GM23338 (cell line): ENCODE measurements at regions not wholly inside any gene's neighbourhood (a gene's known extent, or its start where the extent isn't known, plus 50 kb on each side); places are given as distances from the start of the nearest gene placed in this dataset.

ENCODE experiments used
- ATAC-seq: fragments of 200-7000 bp; cut with Tn5 transposase; 3 replicates; pipeline ENCODE4 v1.9.1; 2020
- DNase-seq: peaks from one replicate; pipeline ENCODE4 v3.0.0-alpha.2; 2015; ENCODE audit warnings: low spot score
- H2AFZ ChIP-seq: fragments of 200-600 bp; sonication (generic); 2 replicates; pipeline ENCODE4 v1.8.0; 2016; ENCODE audit warnings: antibody characterized with exemption, mild to moderate bottlenecking, moderate library complexity
- H3F3A ChIP-seq: fragments of 200-600 bp; sonication (generic); replicated peaks from 2 replicates; pipeline ENCODE4 v1.8.0; 2017; ENCODE audit warnings: antibody characterized with exemption, mixed run types, low read depth
- H3K27ac ChIP-seq: fragments of 200-600 bp; sonication (generic); 2 replicates; pipeline ENCODE4 v1.6.1; 2016; ENCODE audit warnings: low read depth
- H3K27me3 ChIP-seq: fragments of 200-600 bp; sonication (generic); 2 replicates; pipeline ENCODE4 v1.8.0; 2016; ENCODE audit warnings: mild to moderate bottlenecking, mixed run types, moderate library complexity; ENCODE audit not compliant: insufficient read depth
- H3K36me3 ChIP-seq: fragments of 200-600 bp; sonication (generic); 2 replicates; pipeline ENCODE4 v1.8.0; 2016; ENCODE audit warnings: mild to moderate bottlenecking; ENCODE audit not compliant: insufficient read depth
- H3K4me1 ChIP-seq: fragments of 200-600 bp; sonication (generic); 2 replicates; pipeline ENCODE4 v1.8.0; 2016; ENCODE audit warnings: mild to moderate bottlenecking, moderate library complexity; ENCODE audit not compliant: insufficient read depth
- H3K4me2 ChIP-seq: fragments of 200-600 bp; sonication (generic); 2 replicates; pipeline ENCODE4 v1.7.1; 2017; ENCODE audit warnings: mixed run types
- H3K4me3 ChIP-seq: fragments of 200-600 bp; sonication (generic); 2 replicates; pipeline ENCODE4 v1.6.1; 2016; ENCODE audit warnings: mixed run types
- H3K79me2 ChIP-seq: fragments of 200-600 bp; sonication (generic); replicated peaks from 2 replicates; pipeline ENCODE4 v1.8.0; 2017; ENCODE audit warnings: mild to moderate bottlenecking; ENCODE audit not compliant: insufficient read depth
- H3K9me2 ChIP-seq: fragments of 200-600 bp; sonication (generic); 2 replicates; pipeline ENCODE4 v1.8.0; 2017; ENCODE audit not compliant: insufficient read depth
- H4K20me1 ChIP-seq: fragments of 200-600 bp; sonication (generic); replicated peaks from 2 replicates; pipeline ENCODE4 v1.8.0; 2017; ENCODE audit warnings: mild to moderate bottlenecking; ENCODE audit not compliant: insufficient read depth
- H3K27ac Mint-ChIP-seq: 2 replicates; pipeline ENCODE4 v1.8.0; 2020; ENCODE audit warnings: inconsistent platforms, mild to moderate bottlenecking, moderate library complexity, mixed read lengths
- H3K27me3 Mint-ChIP-seq: 3 replicates; pipeline ENCODE4 v1.8.0; 2022; ENCODE audit warnings: low read depth, mild to moderate bottlenecking, moderate library complexity, mixed read lengths, inconsistent platforms; ENCODE audit not compliant: insufficient read depth, poor library complexity
- H3K36me3 Mint-ChIP-seq: 3 replicates; pipeline ENCODE4 v1.8.0; 2021; ENCODE audit warnings: low read depth, mild to moderate bottlenecking, inconsistent platforms, moderate library complexity, mixed read lengths
- H3K4me1 Mint-ChIP-seq: 3 replicates; pipeline ENCODE4 v1.8.0; 2020; ENCODE audit warnings: mild to moderate bottlenecking, inconsistent platforms, mixed read lengths
- H3K4me3 Mint-ChIP-seq: 3 replicates; pipeline ENCODE4 v1.8.0; 2021; ENCODE audit warnings: moderate library complexity, mild to moderate bottlenecking, inconsistent platforms, mixed read lengths
- H3K9me3 Mint-ChIP-seq: 3 replicates; pipeline ENCODE4 v1.8.0; 2020; ENCODE audit warnings: moderate library complexity, mild to moderate bottlenecking, inconsistent platforms, mixed read lengths
- CREB1 ChIP-seq: fragments of 250-450 bp; sonication (Bioruptor Pico); IDR thresholded peaks from 2 replicates; pipeline ENCODE4 v1.5.0; 2020; ENCODE audit warnings: low read depth, mild to moderate bottlenecking, moderate library complexity
- EZH2 ChIP-seq: fragments of 200-600 bp; sonication (generic); IDR thresholded peaks from one replicate; pipeline ENCODE4 v1.8.0; 2017; ENCODE audit warnings: antibody characterized with exemption, mild to moderate bottlenecking, low read depth; ENCODE audit not compliant: unreplicated experiment
- JUNB ChIP-seq: IDR thresholded peaks from one replicate; pipeline ENCODE4 v1.6.1; 2016; ENCODE audit warnings: antibody characterized with exemption; ENCODE audit not compliant: unreplicated experiment
- POLR2AphosphoS5 ChIP-seq: IDR thresholded peaks from 2 replicates; pipeline ENCODE4 v1.6.1; 2016; ENCODE audit warnings: antibody characterized with exemption, low read depth
- STAT1 ChIP-seq: IDR thresholded peaks from one replicate; pipeline ENCODE4 v1.6.1; 2016; ENCODE audit warnings: antibody characterized with exemption; ENCODE audit not compliant: unreplicated experiment
- ZNF114 ChIP-seq: fragments of 250-450 bp; sonication (Bioruptor Pico); IDR thresholded peaks from 2 replicates; pipeline ENCODE4 v1.5.0; 2020; ENCODE audit warnings: mild to moderate bottlenecking, moderate library complexity
- ZNF331 ChIP-seq: fragments of 250-450 bp; sonication (Bioruptor Pico); IDR thresholded peaks from 2 replicates; pipeline ENCODE4 v1.5.0; 2020; ENCODE audit warnings: low read depth, mild to moderate bottlenecking, moderate library complexity
- TF ChIP-seq, protein P1 (sequence below), 2 experiments: fragments of 200-600 bp in 1 of 2; sonication (generic) in 1 of 2; conservative IDR thresholded peaks; 2 replicates each; pipeline versions ENCODE4 v1.5.1 to v1.6.1; 2016 to 2017; ENCODE audit warnings: antibody characterized with exemption in 2 of 2, low read depth in 2 of 2, mild to moderate bottlenecking in 2 of 2, moderate library complexity in 1 of 2
- TF ChIP-seq, protein P2 (sequence below): IDR thresholded peaks from 2 replicates; pipeline ENCODE4 v1.6.1; 2016; ENCODE audit warnings: antibody characterized with exemption
- TF ChIP-seq, protein P3 (sequence below): IDR thresholded peaks from one replicate; pipeline ENCODE4 v1.6.1; 2018; ENCODE audit warnings: antibody characterized with exemption; ENCODE audit not compliant: unreplicated experiment

DNA sequence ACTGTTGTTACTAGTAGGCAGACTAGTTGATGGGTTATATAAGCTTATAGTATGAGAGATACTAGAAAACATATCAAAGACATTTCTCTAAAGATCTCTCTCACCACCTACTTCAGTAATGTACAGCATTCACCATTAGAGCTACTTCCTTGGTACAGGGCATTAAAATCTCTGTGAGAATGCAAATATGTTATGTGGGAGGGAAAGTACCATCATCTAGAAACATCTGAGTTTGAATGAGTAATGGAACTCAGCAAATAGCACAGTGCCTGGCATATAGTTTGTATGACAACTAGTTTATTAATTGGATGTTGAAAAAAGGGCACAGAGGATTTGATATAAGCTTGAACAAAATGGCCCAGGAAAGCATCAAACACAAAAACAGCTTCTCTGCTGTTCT is 211.1 kb downstream of the GLUD2 start (continued):
- TF ChIP-seq, protein P1, sequence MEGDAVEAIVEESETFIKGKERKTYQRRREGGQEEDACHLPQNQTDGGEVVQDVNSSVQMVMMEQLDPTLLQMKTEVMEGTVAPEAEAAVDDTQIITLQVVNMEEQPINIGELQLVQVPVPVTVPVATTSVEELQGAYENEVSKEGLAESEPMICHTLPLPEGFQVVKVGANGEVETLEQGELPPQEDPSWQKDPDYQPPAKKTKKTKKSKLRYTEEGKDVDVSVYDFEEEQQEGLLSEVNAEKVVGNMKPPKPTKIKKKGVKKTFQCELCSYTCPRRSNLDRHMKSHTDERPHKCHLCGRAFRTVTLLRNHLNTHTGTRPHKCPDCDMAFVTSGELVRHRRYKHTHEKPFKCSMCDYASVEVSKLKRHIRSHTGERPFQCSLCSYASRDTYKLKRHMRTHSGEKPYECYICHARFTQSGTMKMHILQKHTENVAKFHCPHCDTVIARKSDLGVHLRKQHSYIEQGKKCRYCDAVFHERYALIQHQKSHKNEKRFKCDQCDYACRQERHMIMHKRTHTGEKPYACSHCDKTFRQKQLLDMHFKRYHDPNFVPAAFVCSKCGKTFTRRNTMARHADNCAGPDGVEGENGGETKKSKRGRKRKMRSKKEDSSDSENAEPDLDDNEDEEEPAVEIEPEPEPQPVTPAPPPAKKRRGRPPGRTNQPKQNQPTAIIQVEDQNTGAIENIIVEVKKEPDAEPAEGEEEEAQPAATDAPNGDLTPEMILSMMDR (conservative IDR thresholded peaks at IDR 0.05; ENCODE audit: low read depth in 2 of 2), result no peak
- TF ChIP-seq POLR2AphosphoS5 (no peak), CREB1 (CRISPR knock-in tag) (no peak), EZH2 (no peak)

GRCh38 chrX:121259170-121259569 is 211.8 kb downstream of the GLUD2 start:
- Histone ChIP-seq H3F3A (no peaks in the 10 kb centered on the region), H3K9me2 (no peaks in the 10 kb centered on the region), H3K27ac (no peak overlapping the region), H4K20me1 (no peaks in the 10 kb centered on the region), H3K79me2 (no peaks in the 10 kb centered on the region), H2AFZ (no peak overlapping the region), H3K4me3 (no peak overlapping the region), H3K27me3 (no peaks in the 10 kb centered on the region), H3K36me3 (no peaks in the 10 kb centered on the region), H3K4me2 (no peak overlapping the region), H3K4me1 (no peaks in the 10 kb centered on the region)
- Mint-ChIP-seq H3K4me3 (no peak overlapping the region), H3K9me3 (no peaks in the 10 kb centered on the region), H3K36me3 (no peaks in the 10 kb centered on the region), H3K4me1 (no peaks in the 10 kb centered on the region), H3K27me3 (no peaks in the 10 kb centered on the region), H3K27ac (no peak overlapping the region)
- DNase-seq (no peak), ATAC-seq (no peak)
- TF ChIP-seq CREB1 (CRISPR knock-in tag) (no peak), ZNF114 (CRISPR knock-in tag) (no peak), JUNB (no peak), ZNF331 (no peak), STAT1 (no peak), EZH2 (no peak), POLR2AphosphoS5 (no peak)
- TF ChIP-seq, protein P2, sequence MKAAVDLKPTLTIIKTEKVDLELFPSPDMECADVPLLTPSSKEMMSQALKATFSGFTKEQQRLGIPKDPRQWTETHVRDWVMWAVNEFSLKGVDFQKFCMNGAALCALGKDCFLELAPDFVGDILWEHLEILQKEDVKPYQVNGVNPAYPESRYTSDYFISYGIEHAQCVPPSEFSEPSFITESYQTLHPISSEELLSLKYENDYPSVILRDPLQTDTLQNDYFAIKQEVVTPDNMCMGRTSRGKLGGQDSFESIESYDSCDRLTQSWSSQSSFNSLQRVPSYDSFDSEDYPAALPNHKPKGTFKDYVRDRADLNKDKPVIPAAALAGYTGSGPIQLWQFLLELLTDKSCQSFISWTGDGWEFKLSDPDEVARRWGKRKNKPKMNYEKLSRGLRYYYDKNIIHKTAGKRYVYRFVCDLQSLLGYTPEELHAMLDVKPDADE, result no peak
- TF ChIP-seq, protein P1 (conservative IDR thresholded peaks at IDR 0.05; ENCODE audit: low read depth in 2 of 2), result no peak
- TF ChIP-seq, protein P3, sequence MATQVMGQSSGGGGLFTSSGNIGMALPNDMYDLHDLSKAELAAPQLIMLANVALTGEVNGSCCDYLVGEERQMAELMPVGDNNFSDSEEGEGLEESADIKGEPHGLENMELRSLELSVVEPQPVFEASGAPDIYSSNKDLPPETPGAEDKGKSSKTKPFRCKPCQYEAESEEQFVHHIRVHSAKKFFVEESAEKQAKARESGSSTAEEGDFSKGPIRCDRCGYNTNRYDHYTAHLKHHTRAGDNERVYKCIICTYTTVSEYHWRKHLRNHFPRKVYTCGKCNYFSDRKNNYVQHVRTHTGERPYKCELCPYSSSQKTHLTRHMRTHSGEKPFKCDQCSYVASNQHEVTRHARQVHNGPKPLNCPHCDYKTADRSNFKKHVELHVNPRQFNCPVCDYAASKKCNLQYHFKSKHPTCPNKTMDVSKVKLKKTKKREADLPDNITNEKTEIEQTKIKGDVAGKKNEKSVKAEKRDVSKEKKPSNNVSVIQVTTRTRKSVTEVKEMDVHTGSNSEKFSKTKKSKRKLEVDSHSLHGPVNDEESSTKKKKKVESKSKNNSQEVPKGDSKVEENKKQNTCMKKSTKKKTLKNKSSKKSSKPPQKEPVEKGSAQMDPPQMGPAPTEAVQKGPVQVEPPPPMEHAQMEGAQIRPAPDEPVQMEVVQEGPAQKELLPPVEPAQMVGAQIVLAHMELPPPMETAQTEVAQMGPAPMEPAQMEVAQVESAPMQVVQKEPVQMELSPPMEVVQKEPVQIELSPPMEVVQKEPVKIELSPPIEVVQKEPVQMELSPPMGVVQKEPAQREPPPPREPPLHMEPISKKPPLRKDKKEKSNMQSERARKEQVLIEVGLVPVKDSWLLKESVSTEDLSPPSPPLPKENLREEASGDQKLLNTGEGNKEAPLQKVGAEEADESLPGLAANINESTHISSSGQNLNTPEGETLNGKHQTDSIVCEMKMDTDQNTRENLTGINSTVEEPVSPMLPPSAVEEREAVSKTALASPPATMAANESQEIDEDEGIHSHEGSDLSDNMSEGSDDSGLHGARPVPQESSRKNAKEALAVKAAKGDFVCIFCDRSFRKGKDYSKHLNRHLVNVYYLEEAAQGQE, result no peak
